ENCODE measurements at regions not wholly inside any gene's neighbourhood (a gene's known extent, or its start where the extent isn't known, plus 50 kb on each side); places are given as distances from the start of the nearest gene placed in this dataset.

DNA sequence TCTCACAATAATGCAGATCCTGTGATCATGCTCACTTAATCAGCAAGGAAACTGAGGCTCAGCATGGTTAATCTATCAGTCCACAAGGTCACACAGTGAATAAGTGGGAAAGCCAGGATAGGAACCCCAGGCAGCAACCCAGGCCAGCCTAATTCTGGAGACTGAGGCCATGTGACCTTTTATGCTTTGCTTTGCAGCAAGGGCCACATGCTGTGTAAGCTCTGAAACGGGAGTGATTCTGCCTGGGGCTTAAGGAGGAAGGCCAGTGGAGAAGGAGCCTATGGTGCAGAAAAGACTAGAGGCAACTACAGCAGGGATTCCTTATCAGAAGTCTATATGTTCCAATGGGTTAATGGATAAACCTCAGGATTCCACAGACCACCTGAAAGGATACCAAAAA lies 157.6 kb upstream of the PPP2R3A start:
- H3K4me3 Mint-ChIP-seq = no peak overlapping the region
- ATAC-seq = no peak
- H3K9me3 Mint-ChIP-seq = no peaks in the 10 kb centered on the region
- peaks cover 9% of the 10 kb centered on the region for H3K27me3 Mint-ChIP-seq
- H3K27ac Mint-ChIP-seq = no peak overlapping the region
- H3K4me1 Mint-ChIP-seq = no peaks in the 10 kb centered on the region
- no peaks in the 10 kb centered on the region for H3K36me3 Mint-ChIP-seq

DNA sequence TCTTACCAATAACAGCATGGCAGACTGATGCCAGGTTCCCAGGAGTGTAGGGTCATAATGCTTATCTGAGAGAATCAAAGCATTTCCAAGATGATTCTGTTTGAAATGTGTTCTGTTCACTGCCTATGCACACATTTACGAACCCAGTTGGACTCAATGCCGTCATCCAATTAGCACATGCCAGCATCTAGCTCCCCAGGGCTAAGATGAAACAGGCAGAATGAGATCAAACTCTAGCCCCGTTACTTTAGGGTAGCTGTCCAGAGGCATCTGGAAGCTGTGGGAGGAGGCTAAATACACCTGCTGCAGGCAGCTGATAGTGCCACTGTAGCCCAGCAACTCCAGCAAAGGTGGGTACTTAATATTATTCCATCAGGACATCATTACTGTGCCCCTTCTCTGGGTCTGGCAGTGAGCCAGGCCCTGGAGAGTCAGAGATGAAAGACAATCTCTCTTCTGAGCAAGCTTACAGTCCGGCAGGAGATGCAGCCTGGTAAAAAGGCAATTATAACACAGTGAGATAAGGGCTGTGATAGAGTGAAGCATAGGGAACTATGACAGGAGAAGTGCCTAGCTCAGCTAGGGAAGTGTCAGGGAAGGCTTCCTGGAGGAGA lies 156.4 kb upstream of the PPP2R3A start:
- H3K27me3 Mint-ChIP-seq = peaks cover 10% of the 10 kb centered on the region
- H3K9me3 Mint-ChIP-seq = no peaks in the 10 kb centered on the region
- no peaks in the 10 kb centered on the region for H3K4me1 Mint-ChIP-seq
- H3K4me3 Mint-ChIP-seq = no peak overlapping the region
- H3K27ac Mint-ChIP-seq = no peak overlapping the region
- no peak for ATAC-seq
- no peaks in the 10 kb centered on the region for H3K36me3 Mint-ChIP-seq

- Mint-ChIP-seq H3K27me3 (peaks cover 28% of the 10 kb centered on the region), H3K36me3 (no peaks in the 10 kb centered on the region), H3K27ac (no peak overlapping the region), H3K9me3 (no peaks in the 10 kb centered on the region), H3K4me3 (no peak overlapping the region), H3K4me1 (no peaks in the 10 kb centered on the region)
- no peak for ATAC-seq
Observed at GRCh38 chr3:135811651-135812050, 153.9 kb upstream of the PPP2R3A start.

- H3K4me1 Mint-ChIP-seq = no peaks in the 10 kb centered on the region
- no peak overlapping the region for H3K4me3 Mint-ChIP-seq
- no peaks in the 10 kb centered on the region for H3K36me3 Mint-ChIP-seq
- H3K9me3 Mint-ChIP-seq = no peaks in the 10 kb centered on the region
- no peak for ATAC-seq
- peaks cover 30% of the 10 kb centered on the region for H3K27me3 Mint-ChIP-seq
- H3K27ac Mint-ChIP-seq = no peak overlapping the region
Observed at GRCh38 chr3:135812057-135812456, 153.5 kb upstream of the PPP2R3A start.

- Mint-ChIP-seq H3K4me1 (no peaks in the 10 kb centered on the region), H3K27ac (no peak overlapping the region), H3K4me3 (no peak overlapping the region), H3K9me3 (no peaks in the 10 kb centered on the region), H3K36me3 (no peaks in the 10 kb centered on the region), H3K27me3 (no peaks in the 10 kb centered on the region)
- ATAC-seq = no peak
Observed at GRCh38 chr3:135834465-135834864, 131.1 kb upstream of the PPP2R3A start.

DNA sequence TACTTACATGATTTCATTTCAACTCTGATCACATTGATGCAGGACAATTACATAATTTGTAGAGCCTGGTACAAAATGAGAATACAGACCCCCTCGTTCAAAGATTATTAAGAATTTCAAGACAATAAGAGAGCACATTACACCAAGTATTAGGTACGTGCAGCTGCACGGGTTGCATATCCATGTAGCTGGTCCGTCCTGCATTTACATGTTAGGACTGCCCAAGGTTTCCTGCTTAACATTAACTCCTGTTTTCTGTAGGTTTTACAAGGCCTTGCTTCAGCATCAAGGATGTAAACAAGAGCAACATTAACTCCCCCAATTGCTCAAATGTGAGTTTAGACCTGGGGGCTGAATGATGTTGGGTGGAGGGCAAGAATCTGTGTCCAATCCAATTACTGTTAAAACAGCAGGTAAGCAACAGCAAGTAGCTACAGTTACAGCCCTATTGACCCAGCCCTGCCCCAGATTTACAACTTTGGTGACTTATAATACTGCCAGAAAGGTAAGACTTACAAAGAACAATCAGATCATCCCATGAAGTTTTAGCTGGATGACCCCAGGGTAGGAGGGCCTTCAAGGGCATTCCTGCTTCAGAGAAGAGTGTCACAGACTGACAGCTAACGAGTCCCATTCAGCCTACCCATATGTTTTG lies 127.4 kb upstream of the PPP2R3A start:
- no peaks in the 10 kb centered on the region for H3K9me3 Mint-ChIP-seq
- no peak for ATAC-seq
- no peaks in the 10 kb centered on the region for H3K27me3 Mint-ChIP-seq
- H3K4me3 Mint-ChIP-seq = no peak overlapping the region
- no peaks in the 10 kb centered on the region for H3K4me1 Mint-ChIP-seq
- H3K36me3 Mint-ChIP-seq = no peaks in the 10 kb centered on the region
- H3K27ac Mint-ChIP-seq = no peak overlapping the region

DNA sequence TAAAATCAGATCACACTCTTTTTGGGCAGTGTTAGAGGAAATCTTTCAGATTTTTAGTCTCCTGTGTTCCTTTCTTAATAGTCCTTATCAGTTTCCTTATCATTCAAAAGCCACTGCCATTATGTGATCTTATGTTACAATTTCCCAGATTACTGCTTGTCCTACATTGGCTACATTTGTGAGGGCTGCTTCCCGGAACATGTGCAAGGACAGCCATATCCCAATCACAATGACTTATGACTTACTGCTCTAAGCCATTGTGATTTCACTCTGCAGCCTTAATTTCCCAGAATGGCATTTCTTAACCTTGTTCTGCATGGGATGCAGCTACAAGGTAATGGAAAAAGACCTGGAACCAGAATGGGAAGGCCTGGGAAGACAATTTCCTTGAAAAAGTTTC lies 125.1 kb upstream of the PPP2R3A start:
- ATAC-seq = no peak
- Mint-ChIP-seq H3K9me3 (no peaks in the 10 kb centered on the region), H3K27me3 (no peaks in the 10 kb centered on the region), H3K36me3 (no peaks in the 10 kb centered on the region), H3K4me1 (no peaks in the 10 kb centered on the region), H3K27ac (no peak overlapping the region), H3K4me3 (no peak overlapping the region)

GRCh38 chr3:135844386-135844785 lies 121.1 kb upstream of the PPP2R3A start:
- Mint-ChIP-seq H3K4me3 (no peak overlapping the region), H3K36me3 (no peaks in the 10 kb centered on the region), H3K27me3 (no peaks in the 10 kb centered on the region), H3K4me1 (no peaks in the 10 kb centered on the region), H3K9me3 (peaks cover 9% of the 10 kb centered on the region), H3K27ac (no peak overlapping the region)
- no peak for ATAC-seq

DNA sequence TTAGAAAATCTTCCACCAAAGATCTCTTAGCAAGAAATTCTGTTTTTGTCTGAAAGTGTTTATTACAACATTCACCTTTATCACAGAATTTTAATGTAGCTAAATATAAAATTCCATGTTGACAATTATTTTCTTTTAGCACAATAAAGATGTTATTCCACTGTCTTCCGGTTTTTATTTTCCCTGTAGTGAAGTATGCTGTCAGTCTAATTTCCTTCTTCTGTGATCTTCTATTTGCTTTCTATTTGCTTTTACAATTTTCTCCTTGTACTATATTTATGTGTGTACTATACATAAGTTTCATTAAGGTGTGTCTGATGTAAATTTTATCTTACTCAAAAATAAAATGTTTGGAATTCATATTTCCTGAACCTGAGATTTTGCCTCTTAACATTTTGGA lies 117.5 kb upstream of the PPP2R3A start:
- Mint-ChIP-seq H3K4me3 (no peak overlapping the region), H3K36me3 (no peaks in the 10 kb centered on the region), H3K27me3 (peaks cover 8% of the 10 kb centered on the region), H3K27ac (no peak overlapping the region), H3K4me1 (no peaks in the 10 kb centered on the region), H3K9me3 (peaks cover 9% of the 10 kb centered on the region)
- no peak for ATAC-seq

DNA sequence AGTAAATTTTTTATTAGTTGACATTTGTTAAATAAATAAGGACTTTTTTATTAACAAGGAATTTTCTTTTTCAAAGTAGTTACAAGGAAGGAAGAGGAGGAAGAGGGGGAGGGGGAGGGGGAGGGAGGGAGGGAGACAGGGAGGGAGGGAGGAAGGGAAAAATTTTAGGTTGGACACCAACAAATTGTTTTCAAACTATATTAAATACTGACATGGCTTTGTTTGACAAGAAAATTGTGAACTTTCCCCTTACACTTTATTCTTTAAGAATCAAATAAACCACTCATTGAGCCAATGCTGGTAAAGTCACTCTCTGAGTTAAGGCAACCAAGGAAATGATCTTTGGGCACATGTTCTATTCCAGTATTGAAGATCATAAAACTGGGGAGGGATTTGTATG lies 115.7 kb upstream of the PPP2R3A start:
- H3K4me1 Mint-ChIP-seq = no peaks in the 10 kb centered on the region
- no peak for ATAC-seq
- peaks cover 11% of the 10 kb centered on the region for H3K27me3 Mint-ChIP-seq
- H3K36me3 Mint-ChIP-seq = no peaks in the 10 kb centered on the region
- H3K4me3 Mint-ChIP-seq = no peak overlapping the region
- no peak overlapping the region for H3K27ac Mint-ChIP-seq
- H3K9me3 Mint-ChIP-seq = peaks cover 9% of the 10 kb centered on the region

DNA sequence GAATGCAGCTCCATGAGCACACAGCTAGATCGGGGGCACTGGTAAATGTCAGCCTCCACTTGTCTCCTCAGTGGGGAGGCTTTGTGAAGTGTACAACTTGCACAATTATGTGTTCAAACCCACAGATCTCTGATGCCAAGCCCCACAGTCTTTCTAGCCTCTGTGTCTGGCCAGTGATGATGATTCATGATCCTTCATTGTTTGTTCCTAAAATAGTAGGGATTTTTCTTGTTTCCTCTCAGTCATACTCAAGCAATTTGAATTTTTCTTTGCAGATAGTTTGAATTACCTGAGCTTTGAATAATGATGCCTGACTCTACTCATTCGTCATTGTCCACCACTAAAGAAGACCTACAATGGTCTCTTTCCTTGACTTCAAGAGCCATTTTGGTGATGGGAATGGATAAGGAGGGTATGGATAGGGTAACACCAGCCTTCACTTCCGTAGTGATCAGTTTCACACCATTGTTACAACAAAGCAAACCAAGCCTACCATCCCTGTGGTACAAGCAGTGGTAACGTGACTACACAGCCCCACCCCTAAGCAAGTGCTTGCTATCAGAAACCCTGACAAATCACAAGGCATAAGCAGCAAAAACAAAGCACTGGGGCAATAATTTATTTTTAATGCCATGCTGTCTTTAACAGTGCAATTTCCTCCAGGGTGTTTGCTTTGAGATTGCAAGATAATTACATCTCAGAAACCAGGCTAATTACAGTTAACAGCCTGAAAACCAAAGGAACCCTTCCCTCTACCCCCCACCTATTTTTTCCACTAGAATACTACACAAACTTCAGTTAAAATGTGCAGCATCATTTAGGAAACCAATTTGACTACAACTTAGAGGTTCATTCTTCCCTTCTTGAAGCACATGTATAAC lies 114.1 kb upstream of the PPP2R3A start:
- peaks cover 11% of the 10 kb centered on the region for H3K27me3 Mint-ChIP-seq

GRCh38 chr3:135853981-135854380 lies 111.5 kb upstream of the PPP2R3A start:
- Mint-ChIP-seq H3K36me3 (no peaks in the 10 kb centered on the region), H3K27ac (no peak overlapping the region), H3K4me3 (no peak overlapping the region), H3K4me1 (no peaks in the 10 kb centered on the region), H3K9me3 (no peaks in the 10 kb centered on the region), H3K27me3 (peaks cover 11% of the 10 kb centered on the region)
- ATAC-seq = no peak

More for the DNA sequence above, 114.1 kb upstream of the PPP2R3A start:
- ATAC-seq = no peak
- Mint-ChIP-seq H3K27ac (no peak overlapping the region), H3K4me3 (no peak overlapping the region), H3K4me1 (no peaks in the 10 kb centered on the region), H3K36me3 (no peaks in the 10 kb centered on the region), H3K9me3 (peaks cover 9% of the 10 kb centered on the region)

GRCh38 chr3:135860761-135861160 lies 104.8 kb upstream of the PPP2R3A start:
- no peak overlapping the region for H3K27ac Mint-ChIP-seq
- no peaks in the 10 kb centered on the region for H3K36me3 Mint-ChIP-seq
- no peaks in the 10 kb centered on the region for H3K9me3 Mint-ChIP-seq
- no peaks in the 10 kb centered on the region for H3K4me1 Mint-ChIP-seq
- H3K27me3 Mint-ChIP-seq = no peaks in the 10 kb centered on the region
- H3K4me3 Mint-ChIP-seq = no peak overlapping the region
- no peak for ATAC-seq

GRCh38 chr3:135862361-135862760 lies 103.2 kb upstream of the PPP2R3A start:
- Mint-ChIP-seq H3K27me3 (no peaks in the 10 kb centered on the region), H3K4me3 (no peak overlapping the region), H3K36me3 (no peaks in the 10 kb centered on the region), H3K4me1 (no peaks in the 10 kb centered on the region), H3K27ac (no peak overlapping the region), H3K9me3 (peaks cover 4% of the 10 kb centered on the region)
- no peak for ATAC-seq

- Mint-ChIP-seq H3K27ac (no peak overlapping the region), H3K27me3 (no peaks in the 10 kb centered on the region), H3K4me1 (no peaks in the 10 kb centered on the region), H3K4me3 (no peak overlapping the region), H3K9me3 (peaks cover 4% of the 10 kb centered on the region), H3K36me3 (no peaks in the 10 kb centered on the region)
- ATAC-seq = no peak
Observed at GRCh38 chr3:135864060-135864459, 101.5 kb upstream of the PPP2R3A start.

GRCh38 chr3:135865085-135865484 lies 100.4 kb upstream of the PPP2R3A start:
- Mint-ChIP-seq H3K27me3 (no peaks in the 10 kb centered on the region), H3K4me3 (no peak overlapping the region), H3K4me1 (no peaks in the 10 kb centered on the region), H3K36me3 (no peaks in the 10 kb centered on the region), H3K27ac (no peak overlapping the region), H3K9me3 (peaks cover 4% of the 10 kb centered on the region)
- ATAC-seq = no peak

Measured in stimulated activated memory B cell treated with anti-CD40 and anti-IgM and Interleukin-4, amounts not matched to agents 10 μg/mL and 1 μg/mL and 100 μg/mL, for 72 hours (primary cell).